ENCODE measurements at regions not wholly inside any gene's neighbourhood (a gene's known extent, or its start where the extent isn't known, plus 50 kb on each side); places are given as distances from the start of the nearest gene placed in this dataset.

- no peak for TF ChIP-seq CTCF (IDR thresholded peaks at IDR 0.05)
- TF ChIP-seq POLR2A (IDR thresholded peaks at IDR 0.05), result no peak
Observed at GRCh38 chr7:131787101-131787500, 230.7 kb upstream of the PODXL start.

Measured in body of pancreas (tissue), 4 donors.